Limb (tissue), 2 donors: ENCODE measurements at regions not wholly inside any gene's neighbourhood (a gene's known extent, or its start where the extent isn't known, plus 50 kb on each side); places are given as distances from the start of the nearest gene placed in this dataset.
"Not testable (repeated sequence)": the region's sequence is repeated elsewhere in the genome, so short reads cannot be mapped to it uniquely, and the experiment has no call there.

Source experiments
- DNase-seq, 2 donors: peaks; one replicate each; pipeline ENCODE4 v3.0.0-alpha.2; 2016; ENCODE audit errors: extremely low spot score in 2 of 2

DNA sequence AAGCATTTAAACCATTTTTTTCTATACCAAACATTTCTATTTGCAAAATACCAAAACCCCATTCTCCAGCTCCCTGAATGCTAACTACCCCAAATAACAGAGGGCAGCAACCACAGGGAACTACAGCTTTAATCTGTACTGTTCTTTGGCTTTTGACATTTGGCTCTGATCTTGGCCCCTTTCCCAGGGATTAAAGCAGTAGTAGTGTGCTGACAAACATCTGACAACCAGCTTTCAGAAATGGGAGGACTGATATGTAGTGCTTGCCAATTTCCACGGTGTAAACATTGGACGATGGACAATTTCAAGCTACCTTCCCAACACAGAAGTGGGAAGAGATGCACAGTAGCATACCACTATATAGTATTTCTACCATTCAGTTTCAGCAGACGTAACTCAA lies 88.4 kb upstream of the TEAD1 start:
- no peak for DNase-seq

DNA sequence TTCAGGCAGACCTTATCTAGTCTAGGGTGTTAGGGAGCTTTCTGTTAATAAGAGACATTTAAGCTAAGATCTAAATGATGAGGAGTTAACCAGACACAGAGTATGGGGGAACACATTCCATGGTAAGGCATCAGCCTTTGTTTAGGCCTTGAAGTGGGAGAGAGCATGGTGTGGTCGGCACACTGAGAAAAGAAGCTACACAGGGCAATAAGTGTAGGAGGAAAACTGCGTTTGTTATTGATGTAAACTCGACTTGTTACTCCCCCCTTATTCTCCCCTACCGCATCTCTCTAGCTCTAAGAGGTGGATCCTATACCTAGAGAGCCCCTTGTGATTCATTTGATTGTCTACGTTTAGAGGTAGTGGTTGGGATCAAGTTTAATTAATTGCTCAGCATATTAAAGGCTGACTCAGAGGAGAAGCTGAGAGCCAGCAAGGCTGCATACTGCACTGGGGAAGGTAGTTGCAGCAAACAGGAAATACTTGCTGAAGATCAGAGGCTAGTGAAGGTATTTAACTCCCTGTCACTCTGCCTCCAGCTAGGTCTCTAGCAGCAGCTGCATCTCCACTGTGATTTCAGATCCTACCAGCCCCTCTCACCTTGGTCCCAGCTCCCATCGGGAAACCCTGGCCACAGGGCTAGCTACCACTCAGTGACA lies 86.8 kb upstream of the TEAD1 start:
- no peak for DNase-seq

DNA sequence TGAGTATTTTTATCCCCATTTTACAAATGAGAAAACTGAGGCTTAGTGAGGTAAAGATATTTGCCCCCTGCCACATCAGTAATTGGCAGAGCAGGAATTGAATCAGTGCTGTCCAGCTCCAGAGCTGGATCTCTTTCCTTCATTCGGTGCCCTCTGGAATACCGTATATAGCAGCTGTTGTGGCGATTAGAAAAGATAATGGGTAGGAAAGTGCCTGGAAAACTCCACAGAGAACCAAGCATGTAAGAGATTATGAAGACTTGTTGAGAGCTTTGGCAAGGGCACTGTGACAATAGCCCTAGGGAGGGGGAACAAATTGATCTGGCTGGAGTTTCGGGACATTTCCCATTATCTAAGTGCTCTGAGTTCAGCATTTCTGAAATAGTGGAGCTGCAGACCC lies 82.5 kb upstream of the TEAD1 start:
- no peak for DNase-seq

DNA sequence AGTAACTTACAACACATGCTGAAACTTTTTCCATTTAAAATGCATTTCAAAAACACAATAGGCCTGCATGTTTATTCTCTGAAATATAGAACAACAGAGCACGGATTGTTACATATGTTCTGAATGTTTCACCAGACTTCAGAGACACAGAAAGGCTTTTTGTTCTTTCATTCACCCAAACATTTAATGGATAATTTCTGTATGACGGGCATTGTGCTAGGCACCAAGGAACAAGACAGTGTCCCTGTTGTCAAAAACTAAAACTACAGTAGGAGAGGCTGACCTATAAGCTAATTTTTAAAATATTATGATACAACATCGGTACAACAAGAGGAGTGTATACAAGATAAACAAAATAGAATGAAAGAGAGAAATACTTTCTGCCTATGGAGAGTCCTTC lies 81.9 kb upstream of the TEAD1 start:
- DNase-seq: no peak

DNA sequence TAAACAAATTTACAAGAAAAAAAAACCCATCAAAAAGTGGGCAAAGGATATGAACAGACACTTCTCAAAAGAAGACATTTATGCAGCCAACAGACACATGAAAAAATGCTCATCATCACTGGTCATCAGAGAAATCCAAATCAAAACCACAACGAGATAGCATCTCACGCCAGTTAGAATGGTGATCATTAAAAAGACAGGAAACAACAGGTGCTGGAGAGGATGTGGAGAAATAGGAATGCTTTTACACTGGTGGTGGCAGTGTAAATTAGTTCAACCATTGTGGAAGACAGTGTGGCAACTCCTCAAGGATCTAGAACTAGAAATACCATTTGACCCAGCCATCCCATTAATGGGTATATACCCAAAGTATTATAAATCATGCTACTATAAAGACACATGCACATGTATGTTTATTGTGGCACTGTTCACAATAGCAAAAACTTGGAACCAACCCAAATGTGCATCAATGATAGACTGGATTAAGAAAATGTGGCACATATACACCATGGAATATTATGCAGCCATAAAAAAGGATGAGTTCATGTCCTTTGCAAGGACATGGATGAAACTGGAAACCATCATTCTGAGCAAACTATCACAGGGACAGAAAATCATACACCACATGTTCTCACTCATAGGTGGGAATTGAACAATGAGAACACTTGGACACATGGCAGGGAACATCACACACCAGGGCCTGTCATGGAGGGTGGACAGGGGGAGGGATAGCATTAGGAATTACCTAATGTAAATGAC lies 79.0 kb upstream of the TEAD1 start:
- DNase-seq: not testable (repeated sequence)

DNA sequence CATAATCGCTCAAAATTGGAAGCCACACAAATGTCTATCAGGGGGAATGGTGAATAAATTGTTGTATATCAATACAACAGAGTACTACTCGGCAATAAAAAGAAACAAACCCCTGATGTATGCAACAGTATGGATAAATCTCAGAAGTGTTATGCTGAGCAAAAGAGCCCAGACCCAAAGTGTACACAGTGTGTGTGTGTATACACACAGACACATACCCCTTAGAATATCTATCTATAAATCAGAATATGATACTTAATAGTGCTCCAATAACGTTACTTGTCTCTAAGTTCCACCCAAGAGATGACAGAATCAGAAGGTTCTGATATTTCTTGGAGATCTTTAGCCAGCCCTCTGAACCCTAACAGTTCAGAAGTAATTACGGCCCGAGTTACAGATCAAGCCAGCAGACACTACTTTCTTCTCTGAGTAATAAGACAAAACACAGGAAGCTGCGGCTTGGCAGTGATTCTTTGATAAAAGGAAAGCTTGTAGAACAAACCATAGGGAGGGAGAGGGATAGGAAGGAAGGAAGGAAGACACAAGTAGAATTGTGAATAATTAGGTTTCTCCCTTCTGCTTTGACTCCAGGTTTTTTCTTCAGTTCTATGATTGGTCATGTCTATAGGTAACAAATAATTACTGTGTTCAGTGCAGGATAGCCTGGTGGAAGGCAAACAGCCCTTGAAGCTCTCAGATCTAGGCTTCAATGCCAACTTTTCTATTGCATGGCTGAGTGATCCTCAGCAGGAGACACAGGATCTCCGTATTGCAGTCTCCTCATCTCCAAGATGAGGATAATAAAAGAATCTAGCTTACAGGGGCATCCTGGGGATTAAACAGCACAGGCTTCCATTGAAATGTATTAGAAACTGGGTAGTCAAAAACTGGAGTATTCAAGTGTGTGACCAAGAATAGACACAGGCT lies 75.6 kb upstream of the TEAD1 start:
- no peak for DNase-seq

DNA sequence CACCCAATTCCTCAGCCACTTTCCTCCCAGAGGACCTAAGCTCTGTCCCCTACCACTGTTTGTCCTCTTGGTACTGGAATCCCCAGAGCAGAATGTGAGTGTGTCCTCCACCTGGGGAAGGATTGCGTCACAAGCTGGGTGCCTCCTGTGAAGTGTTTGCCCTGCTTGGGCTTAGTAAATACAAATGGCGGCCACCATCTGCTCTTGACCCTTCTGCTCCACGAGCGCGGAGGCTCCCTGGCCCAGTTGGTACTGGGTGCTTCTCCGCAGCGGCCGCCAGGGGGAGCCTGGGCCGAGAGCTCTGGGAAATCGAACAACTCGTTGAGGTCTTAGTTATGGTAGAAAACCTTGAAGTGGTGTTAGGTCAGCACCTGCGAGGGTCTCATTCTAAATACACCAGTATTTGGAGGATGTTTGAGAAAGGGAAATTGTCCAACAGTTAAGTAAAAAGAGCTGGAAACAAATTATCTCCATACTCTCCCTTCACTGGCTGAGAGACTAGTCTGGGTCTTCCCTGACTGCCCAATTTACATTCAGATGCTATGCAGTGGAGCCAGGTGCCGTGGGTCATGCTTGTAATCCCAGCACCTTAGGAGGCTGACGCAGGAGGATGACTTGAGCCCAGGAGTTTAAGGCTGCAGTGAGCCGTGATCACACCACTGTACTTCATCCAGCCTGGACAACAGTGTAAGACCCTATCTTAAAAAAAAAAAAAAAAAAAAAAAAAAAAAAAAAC lies 74.6 kb upstream of the TEAD1 start:
- DNase-seq: peak in 1 of 2 donors; percentile 48

DNA sequence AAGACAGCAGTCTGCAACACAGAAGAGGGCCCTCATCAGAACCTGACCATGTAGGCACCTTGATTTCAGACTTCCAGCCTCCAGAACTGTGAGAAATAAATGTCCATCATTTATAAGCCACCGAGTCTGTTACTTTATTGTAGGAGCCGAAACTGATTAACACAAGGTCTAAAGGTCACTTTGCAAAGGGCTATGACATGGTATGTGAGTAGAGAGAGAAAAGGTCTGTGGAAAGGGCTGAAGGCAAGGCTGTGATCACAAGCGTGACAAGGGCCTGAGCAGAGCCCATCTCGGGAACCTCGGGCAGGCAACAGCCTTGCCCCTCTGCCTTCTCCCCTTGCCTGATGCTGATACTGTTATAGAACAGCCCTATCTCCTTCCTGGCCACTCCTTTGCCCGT lies 73.4 kb upstream of the TEAD1 start:
- no peak for DNase-seq

DNA sequence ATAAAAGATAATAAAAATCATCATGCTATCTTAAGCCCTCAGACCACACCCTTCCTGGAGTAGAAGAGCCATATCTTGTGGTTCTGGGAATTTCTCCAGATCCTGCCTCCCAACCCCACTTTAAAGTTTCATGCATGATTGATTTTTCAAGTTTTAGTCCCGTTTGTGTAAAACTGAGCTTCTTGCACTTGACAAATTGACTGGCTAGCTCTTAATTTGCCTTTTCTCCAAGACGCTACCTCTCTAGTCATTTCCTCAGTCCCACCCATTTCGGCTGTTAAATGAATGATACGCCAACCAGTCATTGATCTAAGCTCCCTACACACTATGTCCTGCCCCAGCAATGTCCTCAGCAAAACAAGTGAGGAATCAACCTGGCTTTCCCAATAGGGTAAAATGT lies 71.8 kb upstream of the TEAD1 start:
- DNase-seq: no peak

DNA sequence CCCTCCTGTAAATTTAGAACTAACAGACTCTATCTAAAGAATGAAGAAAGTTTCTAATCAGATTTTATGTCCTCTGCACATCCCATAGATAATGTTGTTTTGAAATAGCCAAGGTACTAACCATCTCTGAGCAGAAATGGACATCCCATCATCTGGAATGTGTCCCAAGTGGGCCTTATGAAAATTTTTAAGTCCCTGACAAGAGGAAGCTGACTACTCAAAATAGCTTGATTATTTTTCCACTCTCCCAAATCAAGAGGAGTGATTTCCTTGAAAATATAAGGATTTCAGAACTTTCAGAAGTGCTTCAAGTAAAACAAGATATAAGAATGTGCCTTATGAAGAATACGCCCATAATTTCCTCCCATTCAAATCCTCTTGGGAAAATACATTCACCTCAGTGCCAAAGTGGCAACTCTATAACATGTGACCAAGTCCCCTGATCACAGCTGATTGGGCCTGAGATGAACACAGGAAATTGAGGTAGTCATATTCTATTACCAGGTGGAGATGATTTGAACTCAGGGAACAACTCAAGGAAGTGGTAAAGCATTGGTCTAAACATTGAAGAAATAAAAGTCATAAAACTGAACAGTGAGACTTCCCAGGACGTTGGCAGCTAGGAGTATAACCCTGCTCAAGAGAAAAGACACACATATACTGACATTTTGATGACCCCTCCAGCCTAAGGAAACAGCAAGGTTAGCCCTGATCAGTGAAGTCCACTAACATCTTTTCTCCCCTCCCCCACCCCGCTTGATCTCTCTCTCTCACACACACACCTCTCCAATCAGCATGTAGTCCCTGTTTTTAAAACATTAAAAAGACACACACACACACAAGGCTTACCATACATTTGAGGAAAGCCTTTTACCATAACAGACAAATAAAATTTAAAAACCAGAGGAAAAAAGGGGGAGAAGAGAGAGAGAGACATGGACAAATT lies 70.8 kb upstream of the TEAD1 start:
- DNase-seq: no peak

DNA sequence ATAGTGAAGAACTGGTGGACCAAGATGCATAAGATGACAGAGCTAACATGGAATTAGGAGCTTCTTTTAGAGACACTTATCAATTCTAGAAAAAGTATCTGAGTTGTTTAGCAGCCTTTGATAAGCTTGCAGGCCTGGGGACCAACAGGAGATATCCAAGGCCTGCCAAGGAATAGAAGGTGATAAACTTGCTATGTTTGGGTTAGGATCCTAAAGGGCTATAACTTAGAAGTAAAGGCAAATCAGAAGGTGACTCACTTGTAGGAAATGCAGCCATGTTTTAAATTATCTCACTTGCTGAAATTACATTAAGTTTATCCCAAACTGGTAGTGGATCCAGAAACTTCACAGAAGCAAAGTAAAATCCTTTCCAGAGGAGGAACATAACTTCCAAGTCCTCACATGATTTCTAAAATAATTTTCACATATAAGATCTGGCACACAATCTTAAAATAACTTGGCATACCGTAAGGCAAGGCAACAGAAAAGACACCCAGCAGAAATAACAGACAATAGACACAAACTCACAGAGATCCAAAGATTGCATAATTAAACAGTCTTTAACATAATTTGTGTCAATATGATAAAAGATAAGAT lies 69.6 kb upstream of the TEAD1 start:
- DNase-seq: no peak

DNA sequence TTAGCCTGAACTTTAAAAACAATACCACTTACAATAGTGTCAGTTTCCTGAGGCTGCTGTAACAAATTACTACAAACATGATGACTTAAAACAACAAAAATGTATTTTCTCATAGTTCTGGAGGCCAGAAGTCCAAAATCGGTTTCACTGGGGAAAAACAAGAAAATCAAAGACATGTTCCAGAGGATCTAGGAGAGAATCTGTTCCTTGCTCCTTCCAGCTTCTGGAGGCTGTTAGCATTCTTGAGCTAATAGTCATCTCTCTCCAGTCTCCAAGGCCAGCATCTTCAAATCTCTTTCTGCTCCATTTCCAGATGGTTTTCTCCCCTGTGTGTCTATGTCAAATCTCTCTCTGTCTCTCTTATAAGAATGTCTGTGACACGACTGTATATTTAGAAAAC lies 67.6 kb upstream of the TEAD1 start:
- no peak for DNase-seq

DNA sequence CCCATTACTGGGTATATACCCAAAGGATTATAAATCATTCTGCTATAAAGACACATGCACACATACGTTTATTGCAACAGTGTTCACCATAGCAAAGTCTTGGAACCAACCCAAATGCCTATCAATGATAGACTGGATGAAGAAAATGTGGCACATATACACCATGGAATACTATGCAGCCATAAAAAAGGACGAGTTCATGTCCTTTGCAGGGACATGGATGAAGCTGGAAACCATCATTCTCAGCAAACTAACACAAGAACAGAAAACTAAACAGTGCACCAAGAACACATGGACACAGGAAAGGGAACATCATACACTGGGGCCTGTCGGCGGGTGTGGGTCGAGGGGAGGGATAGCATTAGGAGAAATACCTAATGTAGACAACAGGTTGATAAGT lies 65.5 kb upstream of the TEAD1 start:
- not testable (repeated sequence) for DNase-seq

DNA sequence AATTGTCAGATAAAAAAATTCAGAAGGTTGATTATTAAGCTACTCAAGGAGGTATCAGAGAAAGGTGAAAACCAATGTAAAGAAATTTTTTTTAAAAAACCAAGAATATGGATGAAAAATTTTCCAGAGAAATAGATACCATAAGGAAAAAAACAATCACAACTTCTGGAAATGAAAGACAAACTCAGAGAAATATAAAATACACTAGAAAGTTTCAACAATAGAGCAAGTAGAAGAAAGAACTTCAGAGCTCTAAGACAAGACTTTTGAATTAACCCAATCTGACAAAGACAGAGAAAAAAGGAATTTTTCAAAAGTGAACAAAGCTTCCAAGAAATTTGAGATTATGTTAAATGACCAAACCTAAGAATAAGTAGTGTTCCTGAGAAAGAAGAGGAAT lies 62.9 kb upstream of the TEAD1 start:
- no peak for DNase-seq

DNA sequence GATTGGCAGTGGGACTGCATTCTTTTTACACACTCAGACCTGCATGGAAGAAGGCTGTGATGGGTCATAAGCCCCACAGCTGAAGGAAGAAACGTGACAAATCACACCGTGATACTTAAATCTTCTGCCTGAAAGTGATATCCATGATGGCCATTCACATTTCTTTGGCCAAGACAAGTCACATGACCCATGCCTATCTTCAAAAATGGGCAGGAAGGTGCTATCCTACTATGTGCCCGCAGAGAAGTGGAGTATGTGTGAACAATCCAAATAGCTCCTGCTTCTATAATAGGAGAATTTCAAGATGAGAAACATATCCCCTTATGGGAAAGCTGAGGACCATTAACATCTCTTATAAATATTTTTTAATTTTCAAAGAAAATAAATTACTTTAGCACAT lies 56.6 kb upstream of the TEAD1 start:
- DNase-seq: no peak

DNA sequence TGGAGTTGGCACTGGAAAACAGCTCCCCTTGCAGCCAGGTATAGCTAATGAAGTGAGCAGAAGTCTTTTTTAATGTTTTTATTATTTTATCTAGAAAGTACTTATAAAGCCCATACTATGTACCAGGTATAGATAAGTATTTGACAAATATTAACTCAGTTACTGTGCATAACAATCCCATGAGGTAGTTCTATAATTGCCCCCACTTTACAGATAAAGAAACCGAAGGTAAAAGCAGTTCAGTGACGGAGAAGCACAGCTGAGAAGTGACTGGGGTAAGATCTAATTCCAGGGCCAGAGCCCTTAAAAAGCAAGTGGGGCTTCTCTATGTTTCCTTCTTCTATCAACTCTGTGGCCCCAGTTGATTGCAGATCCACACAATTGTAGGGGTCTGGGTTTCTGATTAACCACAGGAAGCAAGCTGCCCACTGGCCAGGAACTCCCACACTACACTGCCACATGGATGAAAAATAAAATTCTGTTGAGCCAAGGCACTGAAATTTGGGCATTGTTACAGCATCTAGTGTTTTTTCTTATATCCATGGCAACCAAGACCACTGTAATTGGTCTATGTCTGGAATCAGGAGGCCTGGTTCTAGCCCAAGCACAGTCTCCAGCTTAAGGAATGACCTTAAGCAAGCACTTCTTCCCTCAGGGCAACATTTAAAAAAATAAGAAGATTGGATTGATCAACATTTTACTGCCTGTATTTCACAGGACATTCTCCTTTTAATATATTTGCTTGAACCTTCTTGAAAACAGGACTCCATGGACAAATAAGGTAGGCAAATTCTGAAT lies 55.3 kb upstream of the TEAD1 start:
- no peak for DNase-seq

DNA sequence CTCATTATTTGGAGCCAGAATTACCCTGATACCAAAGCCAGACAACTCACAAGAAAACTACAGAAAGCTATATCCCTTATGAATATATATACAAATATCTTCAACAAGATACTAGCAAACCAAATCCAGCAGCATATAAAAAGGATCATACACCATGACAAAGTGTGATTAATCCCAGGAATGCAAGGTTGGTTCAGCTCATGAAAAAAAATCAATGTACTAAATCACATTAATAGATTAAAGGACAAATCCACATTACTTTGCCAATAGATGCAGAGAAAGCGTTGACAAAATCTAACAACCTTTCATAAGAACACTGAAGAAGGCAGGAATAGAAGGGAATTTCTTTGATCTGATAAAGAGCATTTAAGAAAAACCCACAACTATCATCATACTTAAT lies 50.4 kb upstream of the TEAD1 start:
- no peak for DNase-seq
